Amygdala (tissue), 56 donors: ENCODE measurements at regions not wholly inside any gene's neighbourhood (a gene's known extent, or its start where the extent isn't known, plus 50 kb on each side); places are given as distances from the start of the nearest gene placed in this dataset.
"Not testable (repeated sequence)": the region's sequence is repeated elsewhere in the genome, so short reads cannot be mapped to it uniquely, and the experiment has no call there.

ENCODE experiments used
- DNase-seq, 56 donors: peaks; one replicate each; lab custom pipeline; 2025; lab: John Stamatoyannopoulos, UW

- DNase-seq, result no peak
These were observed 351.3 kb downstream of the NKX6-1 start for GRCh38 chr4:84147831-84148230.

- no peak for DNase-seq
These were observed 352.7 kb downstream of the NKX6-1 start for GRCh38 chr4:84146300-84146959.

- DNase-seq, result no peak
These were observed 353.9 kb downstream of the NKX6-1 start for GRCh38 chr4:84145176-84145575.

DNA sequence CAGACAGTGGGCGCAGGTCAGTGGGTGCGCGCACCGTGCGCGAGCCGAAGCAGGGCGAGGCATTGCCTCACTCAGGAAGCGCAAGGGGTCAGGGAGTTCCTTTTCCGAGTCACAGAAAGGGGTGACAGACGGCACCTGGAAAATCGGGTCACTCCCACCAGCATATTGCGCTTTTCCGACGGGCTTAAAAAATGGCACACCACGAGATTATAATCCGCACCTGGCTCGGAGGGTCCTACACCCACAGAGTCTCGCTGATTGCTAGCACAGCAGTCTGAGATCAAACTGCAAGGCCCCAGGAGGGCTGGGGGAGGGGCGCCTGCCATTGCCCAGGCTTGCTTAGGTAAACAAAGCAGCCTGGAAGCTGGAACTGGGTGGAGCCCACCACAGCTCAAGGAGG, 372.2 kb downstream of the NKX6-1 start:
- not testable (repeated sequence) for DNase-seq

DNA sequence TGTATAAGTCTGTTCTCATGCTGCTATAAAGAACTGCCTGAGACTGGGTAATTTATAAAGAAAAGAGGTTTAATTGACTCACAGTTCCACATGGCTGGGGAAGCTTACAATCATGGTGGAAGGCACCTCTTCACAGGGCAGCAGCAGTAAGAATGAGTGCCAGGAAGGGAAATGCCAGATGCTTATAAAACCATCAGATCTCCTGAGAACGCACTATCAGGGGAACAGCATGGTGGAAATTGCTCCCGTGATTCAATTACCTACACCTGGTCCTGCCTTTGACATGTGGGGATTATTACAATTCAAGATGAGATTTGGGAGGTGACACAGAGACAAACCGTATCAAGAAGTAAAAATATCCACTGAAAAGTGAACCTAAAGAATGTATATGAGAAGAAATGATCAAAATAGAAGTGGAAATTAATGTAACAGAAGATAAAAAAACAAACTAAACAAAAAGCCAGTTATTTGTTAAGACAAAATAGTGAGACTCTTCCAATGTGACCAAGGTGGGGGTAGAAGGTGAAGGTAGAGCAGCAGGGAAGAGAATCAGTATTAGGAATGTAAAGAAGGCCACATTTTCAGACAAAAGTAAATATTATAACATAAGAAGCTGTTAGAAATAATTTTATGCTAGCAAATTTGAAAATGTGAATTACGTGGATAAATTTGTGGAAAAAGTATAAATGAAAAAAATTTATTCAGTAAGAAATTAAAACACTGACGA, 372.9 kb downstream of the NKX6-1 start:
- no peak for DNase-seq

GRCh38 chr4:84110040-84110439, 389.1 kb downstream of the NKX6-1 start:
- DNase-seq, result no peak

DNA sequence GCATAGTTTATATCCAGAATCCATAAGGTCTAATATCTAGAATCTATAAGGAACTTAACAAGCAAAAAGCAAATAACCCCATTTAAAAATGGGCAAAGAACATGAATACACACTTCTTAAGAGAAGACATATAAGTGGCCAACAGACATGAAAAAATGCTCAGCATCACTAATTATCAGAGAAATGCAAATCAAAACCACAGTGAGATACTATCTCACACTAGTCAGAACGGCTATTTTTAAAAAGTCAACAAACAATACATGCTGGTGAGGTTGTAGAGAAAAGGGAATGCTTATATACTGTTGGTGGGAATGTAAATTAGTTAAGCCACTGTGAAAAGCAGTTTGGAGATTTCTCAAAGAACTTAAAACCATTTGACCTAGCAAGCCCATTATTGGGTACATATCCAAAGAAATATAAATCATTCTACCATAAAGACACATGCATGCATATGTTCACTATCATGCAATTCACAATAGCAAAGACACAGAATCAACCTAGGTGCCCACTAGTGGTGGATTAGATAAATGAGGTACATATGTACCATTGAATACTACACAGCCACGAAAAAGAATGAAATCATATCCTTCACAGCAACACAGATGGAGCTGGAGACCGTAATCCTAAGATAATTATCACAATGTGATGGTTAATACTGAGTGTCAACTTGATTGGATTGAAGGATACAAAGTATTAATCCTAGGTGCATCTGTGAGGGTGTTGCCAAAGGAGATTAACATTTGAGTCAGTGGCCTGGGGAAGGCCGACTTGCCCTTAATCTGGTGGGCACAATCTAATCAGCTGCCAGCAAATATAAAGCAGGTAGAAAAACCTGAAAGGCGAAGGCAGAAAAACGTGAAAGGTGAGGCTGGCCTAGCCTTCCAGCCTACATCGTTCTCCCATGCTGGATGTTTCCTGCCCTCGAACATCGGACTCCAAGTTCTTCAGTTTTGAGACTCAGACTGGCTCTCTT, 397.2 kb downstream of the NKX6-1 start:
- not testable (repeated sequence) for DNase-seq

- no peak for DNase-seq
These were observed 399.0 kb downstream of the NKX6-1 start for GRCh38 chr4:84100071-84100470.

- no peak for DNase-seq
These were observed 399.5 kb downstream of the NKX6-1 start for GRCh38 chr4:84099599-84099998.

- no peak for DNase-seq
These were observed 407.8 kb downstream of the NKX6-1 start for GRCh38 chr4:84091266-84091665.

DNA sequence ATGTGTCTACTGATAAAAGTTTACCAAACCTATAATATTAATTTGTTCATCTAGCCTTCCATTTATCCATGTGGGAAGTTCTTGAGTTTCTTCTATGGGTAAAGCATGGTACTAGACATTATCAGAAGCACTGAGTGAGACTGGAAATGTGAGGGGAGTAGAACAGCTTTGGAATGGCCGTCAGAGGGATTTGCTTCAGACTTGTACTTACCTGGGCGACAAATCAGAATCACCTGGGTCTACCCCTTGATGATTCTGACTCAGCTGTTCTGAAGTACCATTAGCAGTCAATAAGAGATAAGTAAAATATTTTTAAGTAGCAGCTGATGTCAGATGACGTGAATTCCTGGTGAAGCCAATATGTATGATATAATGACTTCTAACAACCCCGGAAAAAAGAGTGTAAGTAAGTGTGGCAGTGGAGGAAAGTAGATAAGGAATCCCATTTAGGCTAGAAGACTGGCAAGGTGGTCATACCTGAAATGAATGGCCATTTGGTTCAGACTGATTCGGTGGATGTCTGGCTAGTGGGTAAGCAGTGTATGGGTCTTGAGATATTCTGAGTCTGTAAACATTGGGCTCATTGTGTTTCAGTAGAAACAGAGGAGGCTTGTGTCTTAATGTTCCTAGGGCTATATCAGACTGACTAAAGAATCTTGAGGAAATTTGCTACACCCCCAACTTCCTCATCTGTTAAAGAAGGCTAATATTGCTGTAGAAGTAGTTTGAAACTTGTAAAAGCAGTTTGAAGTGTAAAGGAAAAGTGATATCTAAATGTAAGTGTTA, 409.2 kb downstream of the NKX6-1 start:
- no peak for DNase-seq

- no peak for DNase-seq
These were observed 413.1 kb downstream of the NKX6-1 start for GRCh38 chr4:84085986-84086385.

GRCh38 chr4:84070289-84070688, 428.8 kb downstream of the NKX6-1 start:
- no peak for DNase-seq

- no peak for DNase-seq
These were observed 435.5 kb downstream of the NKX6-1 start for GRCh38 chr4:84063619-84064018.

DNA sequence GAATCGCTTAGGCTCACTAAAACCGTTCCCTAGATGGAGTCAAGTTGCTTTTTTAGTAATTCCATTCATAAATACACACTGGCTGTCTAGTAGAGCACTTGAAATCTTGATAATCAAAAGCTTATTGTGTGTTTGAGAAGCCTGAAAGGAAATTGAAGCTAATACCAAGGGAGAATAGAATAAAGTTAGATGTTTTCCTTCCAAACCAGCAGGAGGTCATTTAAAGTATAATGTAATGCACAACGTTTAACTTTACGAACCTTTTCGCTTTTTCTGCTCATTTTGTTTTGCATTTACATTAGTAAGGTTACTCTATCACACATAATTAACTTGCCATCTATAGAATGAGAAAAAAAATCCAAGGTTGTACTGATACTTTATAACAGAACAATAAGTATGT, 440.9 kb downstream of the NKX6-1 start:
- DNase-seq, result no peak

DNA sequence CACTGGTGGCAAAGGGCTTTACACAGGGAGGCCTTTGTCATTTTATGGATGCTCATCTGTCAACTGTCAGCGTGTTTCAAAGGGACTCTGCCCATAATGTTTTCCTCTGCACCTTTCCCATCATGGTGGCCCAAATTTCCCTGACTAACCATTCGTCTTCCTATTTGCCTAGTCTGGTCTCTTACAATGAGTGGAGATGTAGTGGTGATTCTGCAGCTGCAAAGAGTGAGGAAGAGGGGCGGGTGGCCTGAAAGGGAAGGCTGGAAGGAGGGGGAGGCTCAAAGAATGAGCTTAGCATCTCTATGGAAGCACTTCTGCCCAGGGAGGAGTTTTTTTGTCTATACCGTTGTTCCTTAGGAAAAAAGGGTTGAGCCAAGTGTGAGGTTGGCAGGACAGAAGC, 447.5 kb downstream of the NKX6-1 start:
- no peak for DNase-seq

- no peak for DNase-seq
These were observed 448.0 kb downstream of the NKX6-1 start for GRCh38 chr4:84051089-84051488.

GRCh38 chr4:84050015-84050414, 449.1 kb downstream of the NKX6-1 start:
- no peak for DNase-seq

GRCh38 chr4:84046551-84046950, 452.5 kb downstream of the NKX6-1 start:
- no peak for DNase-seq

DNA sequence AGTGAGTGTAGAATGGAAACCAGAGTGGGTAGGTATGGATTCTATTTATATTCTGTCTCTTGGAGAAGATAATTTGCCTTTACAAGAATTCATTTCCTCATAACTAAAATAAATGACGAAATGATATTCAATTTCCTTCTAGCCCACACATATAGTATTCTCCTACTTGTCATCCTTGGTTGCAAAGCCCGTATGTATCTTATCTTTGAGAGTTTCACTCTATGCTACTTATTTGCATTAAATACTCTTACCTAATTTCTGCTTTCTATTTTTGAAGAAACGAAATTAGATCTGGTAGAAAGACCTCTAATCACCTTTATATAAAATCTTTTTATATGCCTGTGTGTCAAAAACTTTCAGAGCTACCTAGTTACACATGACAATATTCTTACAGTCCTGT, 457.7 kb downstream of the NKX6-1 start:
- DNase-seq, result no peak
